NCI-H2081 (cell line): ENCODE measurements at regions not wholly inside any gene's neighbourhood (a gene's known extent, or its start where the extent isn't known, plus 50 kb on each side); places are given as distances from the start of the nearest gene placed in this dataset.

Source experiments
- DNase-seq, 2 experiments: peaks; one replicate each; lab custom pipeline; 2025; lab: John Stamatoyannopoulos, UW

DNA sequence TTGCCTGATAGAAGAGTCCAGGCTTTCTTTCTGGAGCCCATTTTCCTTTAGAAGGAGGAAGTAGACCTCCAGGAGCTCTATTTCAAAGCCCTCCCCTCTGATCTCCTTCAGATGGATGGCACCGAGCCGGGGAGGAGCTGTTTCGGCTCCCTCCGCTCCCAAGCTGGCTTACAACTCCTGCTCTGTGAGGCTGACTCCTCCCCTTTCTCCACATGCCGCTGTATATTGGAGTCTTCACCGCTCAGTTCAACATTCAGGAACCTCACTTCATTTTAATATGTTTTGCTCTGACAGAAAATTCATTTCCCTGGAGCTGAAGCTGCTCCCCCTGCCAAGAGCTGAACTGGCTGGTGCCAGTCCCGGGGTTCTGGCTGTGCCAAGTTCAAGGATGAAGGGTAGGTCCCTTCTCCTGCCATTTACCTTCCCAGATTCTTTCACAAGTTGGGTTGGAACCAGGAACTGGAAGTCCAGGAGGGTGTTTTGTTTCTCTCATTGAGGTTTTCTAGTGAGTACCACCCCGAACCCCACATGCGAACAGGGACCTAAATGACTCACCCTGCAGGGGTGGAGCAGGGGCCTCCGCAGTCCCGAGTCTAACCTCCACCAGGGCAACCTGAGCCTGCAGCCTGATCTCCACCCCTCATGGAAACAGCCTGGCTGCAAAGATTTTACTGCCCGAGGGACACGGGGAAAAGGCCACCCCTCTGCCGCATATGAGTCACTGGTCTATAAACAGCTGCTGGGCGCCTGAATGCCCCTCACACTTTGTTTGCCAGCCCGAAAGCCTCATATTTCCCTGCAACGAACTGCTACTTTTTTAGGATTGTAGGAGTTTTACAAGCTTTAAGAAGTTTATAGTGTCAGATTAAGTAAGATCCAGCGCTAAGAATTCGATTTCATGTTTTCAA is 68.6 kb upstream of the FOXA2 start:
- DNase-seq: no peak

DNA sequence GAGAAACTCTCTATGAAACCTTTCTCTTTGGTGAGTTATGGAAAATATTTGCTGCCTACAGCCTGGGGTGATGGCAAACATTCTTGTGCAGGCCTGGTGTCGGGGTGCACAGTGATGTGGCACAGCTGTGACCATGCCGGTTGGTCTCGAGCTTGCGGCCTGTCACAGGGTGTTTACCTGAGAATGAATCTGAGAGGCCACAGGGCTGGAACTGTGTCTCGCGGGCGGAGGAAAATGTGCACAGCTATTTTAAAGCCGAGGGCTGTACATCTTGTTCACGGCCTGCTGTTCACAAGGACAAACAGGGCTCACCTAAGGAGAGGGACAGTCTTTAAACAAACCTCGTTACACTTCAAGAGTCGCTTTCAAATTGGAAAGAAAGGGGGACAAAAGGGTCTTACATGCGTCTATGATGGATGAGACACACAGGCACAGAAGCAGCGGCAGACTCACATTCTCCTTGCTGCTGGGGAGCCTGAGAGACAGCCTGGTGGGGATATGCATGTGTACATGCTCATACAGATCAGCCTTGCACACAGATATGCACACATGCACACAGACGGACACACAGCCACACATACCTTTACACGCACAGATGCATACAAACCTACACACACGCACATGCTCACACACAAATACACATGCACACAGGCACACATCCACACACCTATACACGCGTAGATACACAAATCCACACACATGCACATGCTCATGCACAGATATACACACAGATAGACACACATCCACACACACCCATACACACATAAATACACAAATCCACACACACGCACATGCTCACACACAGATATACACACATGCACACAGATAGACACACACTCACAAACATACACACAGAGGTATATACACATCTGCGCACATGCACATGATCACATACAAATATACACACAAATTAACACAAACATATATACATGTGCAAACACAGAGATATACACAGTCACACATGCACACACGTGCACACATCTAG is 69.6 kb upstream of the FOXA2 start:
- DNase-seq: no peak

- peak in 1 of 2 experiments; percentile 65 for DNase-seq
These were observed 79.2 kb upstream of the FOXA2 start for GRCh38 chr20:22663528-22664025.

DNA sequence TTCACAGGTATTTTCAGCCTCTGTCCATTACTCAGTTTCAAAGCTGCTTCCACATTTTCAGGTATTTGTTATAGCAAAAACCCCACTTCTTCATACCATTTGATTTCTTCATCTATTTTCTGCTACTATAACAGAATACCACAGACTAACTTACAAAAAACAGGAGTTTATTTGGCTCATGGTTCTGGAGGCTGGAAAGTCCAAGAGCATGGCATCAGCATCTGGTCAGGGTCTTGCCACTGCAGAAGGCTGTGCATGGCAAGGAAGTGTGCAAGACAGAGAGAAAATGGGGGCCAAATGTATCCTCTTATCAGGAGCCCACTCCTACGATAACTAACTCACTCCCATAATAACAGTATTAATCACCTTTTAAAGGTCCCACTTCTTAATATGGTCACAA is 82.8 kb upstream of the FOXA2 start:
- no peak for DNase-seq

- no peak for DNase-seq
These were observed 87.8 kb upstream of the FOXA2 start for GRCh38 chr20:22672191-22672590.

DNA sequence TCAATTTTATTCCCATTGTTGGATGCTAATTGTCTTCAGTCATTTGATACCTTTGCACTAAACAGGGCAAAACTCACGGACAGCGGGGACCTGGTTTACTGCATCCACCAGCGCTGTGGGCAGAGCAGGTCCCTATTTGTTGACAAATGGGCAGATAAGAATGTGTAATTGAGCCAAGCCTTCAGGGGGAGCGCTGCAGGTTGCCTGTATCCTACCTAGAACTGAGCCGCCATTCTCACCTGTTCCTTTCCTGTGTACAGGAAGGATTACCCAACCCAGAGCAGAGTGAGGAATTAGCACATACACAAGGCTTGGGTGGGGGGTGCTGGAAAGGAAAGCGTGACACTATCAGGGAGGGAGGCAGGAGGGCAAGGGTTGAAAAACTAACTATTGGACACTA is 89.1 kb upstream of the FOXA2 start:
- DNase-seq: no peak

DNA sequence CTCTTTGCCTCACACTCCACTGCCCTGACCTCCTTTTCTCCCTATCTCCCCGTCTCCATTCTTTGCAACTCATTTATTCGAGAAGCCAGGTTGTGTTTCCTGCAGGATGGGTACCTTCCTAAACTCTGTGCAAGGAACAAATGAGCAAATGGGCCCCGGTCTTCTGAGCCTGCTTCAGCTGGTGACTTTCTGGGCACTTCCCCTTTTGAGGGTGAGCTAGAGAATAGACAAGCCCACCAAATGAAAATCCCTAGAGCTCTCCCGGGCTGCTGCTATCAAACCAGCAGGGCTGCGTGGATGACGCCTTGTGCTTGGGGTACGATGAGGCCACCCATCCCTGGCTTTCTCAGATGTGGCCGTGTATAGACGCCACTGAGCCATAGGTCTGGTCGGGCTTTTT is 91.0 kb upstream of the FOXA2 start:
- no peak for DNase-seq

DNA sequence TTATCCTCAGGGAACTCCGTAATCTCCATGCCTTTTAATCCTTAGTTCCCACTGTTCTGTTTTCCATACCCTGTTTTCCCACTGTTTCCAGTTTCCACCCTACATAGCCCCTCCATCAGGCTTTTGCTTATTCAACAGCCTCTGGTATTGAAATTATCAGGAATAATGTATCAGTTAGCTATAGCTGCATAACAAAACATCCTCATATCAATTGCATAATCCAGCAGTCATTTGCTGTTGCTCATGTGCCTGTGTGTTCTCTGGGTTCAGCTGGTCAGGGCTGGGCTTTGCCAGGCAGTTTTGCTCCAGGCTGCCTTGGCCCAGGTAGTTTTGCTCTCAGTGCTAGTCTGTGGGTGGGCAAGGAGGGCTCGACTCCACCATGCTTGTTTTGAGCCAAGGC is 94.3 kb upstream of the FOXA2 start:
- DNase-seq: no peak

- no peak for DNase-seq
These were observed 94.8 kb upstream of the FOXA2 start for GRCh38 chr20:22679197-22679596.

- no peak for DNase-seq
These were observed 95.8 kb upstream of the FOXA2 start for GRCh38 chr20:22680031-22680740.

- DNase-seq: no peak
These were observed 97.3 kb upstream of the FOXA2 start for GRCh38 chr20:22681591-22682248.

GRCh38 chr20:22682381-22682780 is 98.0 kb upstream of the FOXA2 start:
- no peak for DNase-seq

GRCh38 chr20:22684072-22684762 is 99.8 kb upstream of the FOXA2 start:
- DNase-seq: peak; percentile 77 to 84

- peak; percentile 36 to 55 for DNase-seq
These were observed 100.5 kb upstream of the FOXA2 start for GRCh38 chr20:22684763-22685443.

DNA sequence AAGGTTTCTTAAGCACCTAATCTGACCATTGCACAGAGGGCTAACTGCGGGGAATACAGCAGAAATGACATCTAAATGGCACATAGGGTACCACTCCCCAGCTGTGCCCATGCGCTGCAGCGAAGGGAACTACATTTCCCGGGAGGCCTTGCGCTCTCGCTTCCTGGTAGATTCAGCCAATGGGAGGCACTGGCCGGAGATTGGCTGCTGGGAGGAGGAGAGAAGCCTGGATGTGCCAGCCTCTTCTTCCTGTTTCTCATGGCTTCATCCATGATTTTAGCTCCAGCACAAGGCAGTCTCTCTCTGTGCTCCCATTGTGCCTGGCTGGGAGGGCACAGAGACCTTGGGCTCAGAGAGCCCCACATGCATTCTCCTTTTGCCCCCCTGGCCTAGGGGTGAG is 101.7 kb upstream of the FOXA2 start:
- DNase-seq: peak; percentile 82 to 88

GRCh38 chr20:22687676-22688349 is 103.4 kb upstream of the FOXA2 start:
- no peak for DNase-seq

DNA sequence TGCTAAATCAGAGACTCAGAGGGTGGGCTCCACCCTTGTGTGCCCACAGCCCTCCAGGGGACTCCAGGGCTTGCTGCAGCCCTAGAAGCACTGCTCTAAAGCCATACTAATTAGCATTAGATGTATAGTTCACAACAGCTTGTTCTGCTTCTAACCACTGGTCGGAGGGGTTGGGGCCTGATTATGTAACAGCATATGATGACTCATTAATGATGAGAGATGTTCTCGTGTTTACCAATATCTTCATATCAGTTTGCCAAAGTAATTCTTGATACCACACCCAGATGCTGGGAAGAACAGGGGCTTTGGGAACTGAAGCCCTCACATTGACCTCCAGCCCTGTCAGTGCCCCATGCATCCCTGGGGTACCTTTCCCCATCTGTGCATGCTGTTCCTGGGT is 104.1 kb upstream of the FOXA2 start:
- DNase-seq: no peak

- no peak for DNase-seq
These were observed 104.9 kb upstream of the FOXA2 start for GRCh38 chr20:22689266-22689665.

DNA sequence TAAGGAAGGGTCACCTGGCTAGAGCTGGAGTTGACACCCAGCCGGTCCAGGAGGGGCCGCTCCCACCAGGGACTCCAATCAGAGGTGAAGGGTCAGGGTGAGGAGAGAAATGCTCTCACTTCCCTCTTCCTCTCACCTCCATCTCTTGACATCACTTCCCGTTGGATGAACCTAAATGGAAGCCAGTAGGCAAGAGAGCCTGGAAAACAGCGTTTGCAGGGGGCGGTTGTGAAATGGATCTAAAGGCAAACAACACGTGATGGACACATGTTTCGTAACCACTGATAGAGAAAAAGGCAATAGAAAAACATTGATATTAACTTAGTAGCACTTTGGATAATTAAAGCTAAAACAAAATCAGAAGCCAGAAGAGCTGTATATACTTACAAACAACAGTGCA is 105.6 kb upstream of the FOXA2 start:
- no peak for DNase-seq
